ENCODE measurements at regions not wholly inside any gene's neighbourhood (a gene's known extent, or its start where the extent isn't known, plus 50 kb on each side); places are given as distances from the start of the nearest gene placed in this dataset.

GRCh38 chr4:165785337-165785736, 87.7 kb upstream of the TLL1 start:
- TF ChIP-seq CTCF (IDR thresholded peaks at IDR 0.05; ENCODE audit: insufficient read depth, low read depth, low read length) (no peak), EZH2 (IDR thresholded peaks at IDR 0.05; ENCODE audit: insufficient read depth, low read length) (no peak)

Data from astrocyte (in vitro differentiated cells and primary cell).